ENCODE measurements at regions not wholly inside any gene's neighbourhood (a gene's known extent, or its start where the extent isn't known, plus 50 kb on each side); places are given as distances from the start of the nearest gene placed in this dataset.

GRCh38 chr12:116647813-116648212, 88.6 kb downstream of the MAP1LC3B2 start:
- TF ChIP-seq EZH2 (IDR thresholded peaks at IDR 0.05; ENCODE audit: low read length, unreplicated experiment) (no peak), CTCF (conservative IDR thresholded peaks at IDR 0.05; ENCODE audit: low read depth, low read length) (no peak)

All from PC-3 (cell line).